HepG2 (cell line): ENCODE measurements at regions not wholly inside any gene's neighbourhood (a gene's known extent, or its start where the extent isn't known, plus 50 kb on each side); places are given as distances from the start of the nearest gene placed in this dataset.

Experiments
- ATAC-seq: fragments of 200-7000 bp; cut with Tn5 transposase; 3 replicates; pipeline ENCODE4 v1.9.1; 2020; ENCODE audit warnings: mild to moderate bottlenecking, moderate library complexity
- BruUV-seq: library from RNA; stranded (reverse); fragments of 400-500 nt; replicated peaks from 2 replicates; lab custom pipeline; 2021; lab: Mats Ljungman, UMichigan
- CTCF ChIA-PET: fragments of 300-600 bp; formaldehyde crosslinking; extraction: SDS; loops from one replicate; lab custom pipeline; 2021; ENCODE audit warnings: low total read pairs, inconsistent platforms, low intra/inter-chr PET ratio; lab: Yijun Ruan, JAX
- POLR2A ChIA-PET: fragments of 350-600 bp; sonication (Branson Sonifier 250); formaldehyde crosslinking; loops from one replicate; lab custom pipeline; 2020; ENCODE audit warnings: antibody characterized with exemption, inconsistent platforms; lab: Yijun Ruan, JAX
- DNase-seq: peaks from one replicate; pipeline ENCODE4 v3.0.0-alpha.2; 2015; ENCODE audit warnings: low spot score
- FAIRE-seq: peaks from 3 replicates; lab custom pipeline; 2011; peaks lifted over from hg19 to GRCh38; lab: Jason Lieb, UNC
- H2AFZ ChIP-seq: one replicate; pipeline ENCODE4 v1.6.1; 2011; ENCODE audit warnings: low read length, inconsistent platforms
- H3K27ac ChIP-seq: fragments of 300-600 bp; 3 replicates; pipeline ENCODE4 v1.8.0; 2011; ENCODE audit warnings: mixed run types, mild to moderate bottlenecking, mixed read lengths, low read length, inconsistent platforms; ENCODE audit not compliant: insufficient read depth; ENCODE audit errors: extremely low read length
- H3K27me3 ChIP-seq, 2 experiments: fragments of 200-600 bp in 1 of 2; 2 replicates in 1 of 2; 3 replicates in 1 of 2; pipeline versions ENCODE4 v1.6.0 to v1.8.0; 2011; ENCODE audit warnings: low read length in 2 of 2, mild to moderate bottlenecking in 2 of 2, moderate library complexity in 2 of 2, inconsistent platforms in 1 of 2; ENCODE audit not compliant: insufficient read depth in 2 of 2, control insufficient read depth in 1 of 2
- H3K36me3 ChIP-seq, 2 experiments: fragments of 200-600 bp in 1 of 2; replicated peaks in 1 of 2; 2 replicates in 1 of 2; 3 replicates in 1 of 2; pipeline versions ENCODE4 v1.5.1 to v1.8.0; 2011; ENCODE audit warnings: low read length in 2 of 2, inconsistent platforms in 1 of 2; ENCODE audit not compliant: insufficient read depth in 2 of 2, control insufficient read depth in 1 of 2
- H3K4me1 ChIP-seq: 2 replicates; pipeline ENCODE4 v1.5.1; 2012; ENCODE audit warnings: low read length, inconsistent platforms; ENCODE audit not compliant: insufficient read depth
- H3K4me2 ChIP-seq: 2 replicates; pipeline ENCODE4 v1.6.0; 2011; ENCODE audit warnings: low read depth, low read length, inconsistent platforms
- H3K4me3 ChIP-seq, 3 experiments: fragments of 200-600 bp in 1 of 3; sonication (generic), shearing (Covaris generic) in 1 of 3; replicated peaks in 1 of 3; 2 replicates each; pipeline ENCODE4 v1.5.1; 2011 to 2016; ENCODE audit warnings: low read length in 3 of 3, inconsistent platforms in 2 of 3, low read depth in 2 of 3, mild to moderate bottlenecking in 2 of 3, control low read depth in 1 of 3, mixed read lengths in 1 of 3; ENCODE audit not compliant: insufficient read depth in 1 of 3
- H3K79me2 ChIP-seq: one replicate; pipeline ENCODE4 v1.6.1; 2011; ENCODE audit warnings: low read length, inconsistent platforms; ENCODE audit not compliant: insufficient read depth
- H3K9ac ChIP-seq: 2 replicates; pipeline ENCODE4 v1.6.0; 2011; ENCODE audit warnings: mild to moderate bottlenecking, low read depth, low read length, inconsistent platforms; ENCODE audit not compliant: insufficient read depth
- H3K9me3 ChIP-seq: 2 replicates; pipeline ENCODE4 v1.5.1; 2012; ENCODE audit warnings: mild to moderate bottlenecking, low read length
- H4K20me1 ChIP-seq: 2 replicates; pipeline ENCODE4 v1.6.0; 2011; ENCODE audit warnings: inconsistent platforms, mild to moderate bottlenecking, low read length, moderate library complexity; ENCODE audit not compliant: insufficient read depth
- GATAD2A ChIP-seq: IDR thresholded peaks from 2 replicates; pipeline ENCODE4 v1.6.1; 2016
- HOXD1 ChIP-seq: sonication (generic); formaldehyde crosslinking; IDR thresholded peaks from 2 replicates; pipeline ENCODE4 v1.5.0; 2020; ENCODE audit warnings: missing genetic modification reagents
- JDP2 ChIP-seq: sonication (generic); formaldehyde crosslinking; IDR thresholded peaks from 2 replicates; pipeline ENCODE4 v1.8.1; 2022; ENCODE audit warnings: missing genetic modification reagents, borderline replicate concordance
- PAF1 ChIP-seq: IDR thresholded peaks from 2 replicates; pipeline ENCODE4 v1.6.1; 2016; ENCODE audit warnings: missing genetic modification reagents, missing compliant biosample characterization
- PHF8 ChIP-seq: sonication (generic); formaldehyde crosslinking; IDR thresholded peaks from 2 replicates; pipeline ENCODE4 v1.5.0; 2020; ENCODE audit warnings: missing genetic modification reagents
- SNAI1 ChIP-seq: sonication (generic); formaldehyde crosslinking; IDR thresholded peaks from 2 replicates; pipeline ENCODE4 v1.5.0; 2020; ENCODE audit warnings: mild to moderate bottlenecking, missing genetic modification reagents, borderline replicate concordance
- SRY ChIP-seq: sonication (generic); formaldehyde crosslinking; IDR thresholded peaks from 2 replicates; pipeline ENCODE4 v1.8.0; 2022; ENCODE audit warnings: mild to moderate bottlenecking, missing genetic modification reagents
- ZBTB3 ChIP-seq: sonication (generic); formaldehyde crosslinking; IDR thresholded peaks from 2 replicates; pipeline ENCODE4 v1.4.0; 2020; ENCODE audit warnings: low read depth, mild to moderate bottlenecking, moderate library complexity, missing genetic modification reagents, borderline replicate concordance
- ZKSCAN8 ChIP-seq: IDR thresholded peaks from 2 replicates; pipeline ENCODE4 v1.6.1; 2016; ENCODE audit warnings: borderline replicate concordance, missing genetic modification reagents, missing compliant biosample characterization
- ZNF30 ChIP-seq: sonication (generic); formaldehyde crosslinking; IDR thresholded peaks from 2 replicates; pipeline ENCODE4 v1.5.0; 2020; ENCODE audit warnings: mild to moderate bottlenecking, missing genetic modification reagents
- ZNF367 ChIP-seq: sonication (generic); formaldehyde crosslinking; IDR thresholded peaks from 2 replicates; pipeline ENCODE4 v1.4.0; 2020; ENCODE audit warnings: missing genetic modification reagents, borderline replicate concordance
- ZNF558 ChIP-seq: sonication (generic); formaldehyde crosslinking; IDR thresholded peaks from 2 replicates; pipeline ENCODE4 v1.9.0; 2022; ENCODE audit warnings: mild to moderate bottlenecking, missing genetic modification reagents, borderline replicate concordance
- ZNF749 ChIP-seq: sonication (generic); formaldehyde crosslinking; IDR thresholded peaks from 2 replicates; pipeline ENCODE4 v1.8.0; 2022; ENCODE audit warnings: mild to moderate bottlenecking, missing genetic modification reagents, moderate library complexity, borderline replicate concordance
- ZNF839 ChIP-seq: sonication (generic); formaldehyde crosslinking; IDR thresholded peaks from 2 replicates; pipeline ENCODE4 v1.4.0; 2020; ENCODE audit warnings: missing genetic modification reagents, mild to moderate bottlenecking, borderline replicate concordance
- ZNF841 ChIP-seq: sonication (generic); formaldehyde crosslinking; IDR thresholded peaks from 2 replicates; pipeline ENCODE4 v1.8.1; 2023; ENCODE audit warnings: missing genetic modification reagents, borderline replicate concordance
- WGBS: methylation state at CpG from one replicate; pipeline ENCODE4 v1.1.6; 2017; ENCODE audit warnings: low lambda C conversion rate; 5-methylcytosine and 5-hydroxymethylcytosine counted together
- in situ Hi-C: cut with HindIII; loops from 2 replicates; pipeline ENCODE4 v1.10.0; 2017; ENCODE audit warnings: low pct_unique_long_range_greater_than_20kb; ENCODE audit not compliant: extremely low pct_ligation_motif_present
- intact Hi-C: fragments of 100-400 bp; cut with micrococcal nuclease; formaldehyde crosslinking; loops from one replicate; pipeline ENCODE4 v1.10.0; 2022; ENCODE audit not compliant: unreplicated experiment
- TF ChIP-seq, protein P1 (sequence below): sonication (generic); formaldehyde crosslinking; IDR thresholded peaks from 2 replicates; pipeline ENCODE4 v1.4.0; 2020; ENCODE audit warnings: missing genetic modification reagents
- TF ChIP-seq, protein P2 (sequence below): IDR thresholded peaks from 2 replicates; pipeline ENCODE4 v1.6.1; 2016; ENCODE audit warnings: mild to moderate bottlenecking, missing biosample characterization, missing genetic modification reagents
- TF ChIP-seq, protein P3 (sequence below), 2 experiments: sonication (generic) in 1 of 2; formaldehyde crosslinking in 1 of 2; IDR thresholded peaks; 2 replicates each; pipeline versions ENCODE4 v1.5.1 to v1.6.1; 2011 to 2020; ENCODE audit warnings: borderline replicate concordance in 1 of 2, low read depth in 1 of 2, low read length in 1 of 2, mild to moderate bottlenecking in 1 of 2, missing genetic modification reagents in 1 of 2, moderate library complexity in 1 of 2
- TF ChIP-seq, protein P4 (sequence below): sonication (generic); formaldehyde crosslinking; IDR thresholded peaks from 2 replicates; pipeline ENCODE4 v1.4.0; 2020; ENCODE audit warnings: mild to moderate bottlenecking, missing genetic modification reagents

DNA sequence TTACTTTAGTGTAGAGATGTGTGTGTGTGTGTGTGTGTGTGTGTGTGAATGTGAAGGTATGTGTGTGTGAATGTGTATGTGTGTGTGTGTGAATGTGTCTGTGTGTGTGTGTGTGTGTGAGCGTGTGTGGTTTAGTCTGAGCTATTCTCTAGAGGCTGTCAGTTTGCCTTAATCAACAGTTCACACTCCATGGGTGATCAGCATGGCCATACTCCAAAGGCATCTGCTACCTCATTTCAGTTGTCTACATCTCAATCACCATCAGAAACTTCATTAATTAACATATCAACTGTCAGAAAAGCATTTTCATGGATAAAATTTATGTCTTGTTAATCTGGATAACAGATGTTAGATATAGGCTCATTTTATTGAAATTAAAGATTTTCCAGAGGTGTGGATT lies 103.1 kb upstream of the PTPN3 start:
- Histone ChIP-seq H4K20me1 (no peaks in the 10 kb centered on the region), H3K9me3 (no peaks in the 10 kb centered on the region), H3K4me2 (no peak overlapping the region), H3K9ac (no peak overlapping the region), H3K4me1 (no peaks in the 10 kb centered on the region), H3K36me3 (no peaks in the 10 kb centered on the region), H2AFZ (no peak overlapping the region), H3K79me2 (no peaks in the 10 kb centered on the region), H3K4me3 (no peak overlapping the region), H3K27ac (no peak overlapping the region), H3K27me3 (no peaks in the 10 kb centered on the region)
- BruUV-seq: no TSS peak
- ATAC-seq: no peak
- TF ChIP-seq HOXD1 (CRISPR knock-in tag) (no peak), SRY (CRISPR knock-in tag) (no peak), ZKSCAN8 (CRISPR knock-in tag) (no peak), ZNF30 (CRISPR knock-in tag) (no peak), ZNF839 (no peak), ZBTB3 (CRISPR knock-in tag) (no peak), GATAD2A (CRISPR knock-in tag) (no peak), ZNF841 (CRISPR knock-in tag) (no peak), PAF1 (no peak), SNAI1 (CRISPR knock-in tag) (no peak), PHF8 (CRISPR knock-in tag) (no peak), ZNF367 (no peak), ZNF749 (CRISPR knock-in tag) (no peak), JDP2 (no peak), ZNF558 (CRISPR knock-in tag) (no peak)
- TF ChIP-seq, protein P1, sequence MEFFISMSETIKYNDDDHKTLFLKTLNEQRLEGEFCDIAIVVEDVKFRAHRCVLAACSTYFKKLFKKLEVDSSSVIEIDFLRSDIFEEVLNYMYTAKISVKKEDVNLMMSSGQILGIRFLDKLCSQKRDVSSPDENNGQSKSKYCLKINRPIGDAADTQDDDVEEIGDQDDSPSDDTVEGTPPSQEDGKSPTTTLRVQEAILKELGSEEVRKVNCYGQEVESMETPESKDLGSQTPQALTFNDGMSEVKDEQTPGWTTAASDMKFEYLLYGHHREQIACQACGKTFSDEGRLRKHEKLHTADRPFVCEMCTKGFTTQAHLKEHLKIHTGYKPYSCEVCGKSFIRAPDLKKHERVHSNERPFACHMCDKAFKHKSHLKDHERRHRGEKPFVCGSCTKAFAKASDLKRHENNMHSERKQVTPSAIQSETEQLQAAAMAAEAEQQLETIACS (CRISPR knock-in tag): no peak
- TF ChIP-seq, protein P2, sequence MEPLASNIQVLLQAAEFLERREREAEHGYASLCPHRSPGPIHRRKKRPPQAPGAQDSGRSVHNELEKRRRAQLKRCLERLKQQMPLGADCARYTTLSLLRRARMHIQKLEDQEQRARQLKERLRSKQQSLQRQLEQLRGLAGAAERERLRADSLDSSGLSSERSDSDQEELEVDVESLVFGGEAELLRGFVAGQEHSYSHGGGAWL: no peak
- TF ChIP-seq, protein P3, sequence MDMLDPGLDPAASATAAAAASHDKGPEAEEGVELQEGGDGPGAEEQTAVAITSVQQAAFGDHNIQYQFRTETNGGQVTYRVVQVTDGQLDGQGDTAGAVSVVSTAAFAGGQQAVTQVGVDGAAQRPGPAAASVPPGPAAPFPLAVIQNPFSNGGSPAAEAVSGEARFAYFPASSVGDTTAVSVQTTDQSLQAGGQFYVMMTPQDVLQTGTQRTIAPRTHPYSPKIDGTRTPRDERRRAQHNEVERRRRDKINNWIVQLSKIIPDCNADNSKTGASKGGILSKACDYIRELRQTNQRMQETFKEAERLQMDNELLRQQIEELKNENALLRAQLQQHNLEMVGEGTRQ (IDR thresholded peaks at IDR 0.05; ENCODE audit: low read depth, low read length): no peak
- TF ChIP-seq, protein P3 (CRISPR knock-in tag; IDR thresholded peaks at IDR 0.05; ENCODE audit: borderline replicate concordance): no peak
- TF ChIP-seq, protein P4, sequence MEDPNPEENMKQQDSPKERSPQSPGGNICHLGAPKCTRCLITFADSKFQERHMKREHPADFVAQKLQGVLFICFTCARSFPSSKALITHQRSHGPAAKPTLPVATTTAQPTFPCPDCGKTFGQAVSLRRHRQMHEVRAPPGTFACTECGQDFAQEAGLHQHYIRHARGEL (CRISPR knock-in tag): no peak
- no peak for FAIRE-seq
- CTCF ChIA-PET: no interaction called here
- DNase-seq: no peak
- 19% methylated on average over 1 of the region's 1 CpG for WGBS
- intact Hi-C loops (no loop called here), in situ Hi-C loops (no loop called here)
- POLR2A ChIA-PET: no interaction called here
